ENCODE measurements at regions not wholly inside any gene's neighbourhood (a gene's known extent, or its start where the extent isn't known, plus 50 kb on each side); places are given as distances from the start of the nearest gene placed in this dataset.

GRCh38 chr1:163561580-163562295, 240.0 kb downstream of the NUF2 start:
- TF ChIP-seq SP1 (IDR thresholded peaks at IDR 0.05) (no peak), ARNT (IDR thresholded peaks at IDR 0.05) (no peak), BHLHE40 (IDR thresholded peaks at IDR 0.05; ENCODE audit: borderline replicate concordance) (no peak), FOXA1 (IDR thresholded peaks at IDR 0.05) (no peak), FOXM1 (IDR thresholded peaks at IDR 0.05; ENCODE audit: borderline replicate concordance) (no peak), HDGF (IDR thresholded peaks at IDR 0.05; ENCODE audit: borderline replicate concordance) (no peak), TARDBP (IDR thresholded peaks at IDR 0.05) (no peak)
